Upper lobe of right lung (tissue), 1 donor: ENCODE measurements at regions not wholly inside any gene's neighbourhood (a gene's known extent, or its start where the extent isn't known, plus 50 kb on each side); places are given as distances from the start of the nearest gene placed in this dataset.
"Not testable (repeated sequence)": the region's sequence is repeated elsewhere in the genome, so short reads cannot be mapped to it uniquely, and the experiment has no call there.

Experiments used
- ATAC-seq: fragments of 200-7000 bp; cut with Tn5 transposase; one replicate; pipeline ENCODE4 v1.9.1; 2020; ENCODE audit warnings: mild to moderate bottlenecking, moderate library complexity
- DNase-seq: peaks from one replicate; pipeline ENCODE4 v3.0.0-alpha.2; 2020
- H3K27ac ChIP-seq: fragments of 200-600 bp; one replicate; pipeline ENCODE4 v1.8.0; 2022
- H3K27me3 ChIP-seq: fragments of 200-600 bp; one replicate; pipeline ENCODE4 v1.8.0; 2022; ENCODE audit warnings: mild to moderate bottlenecking
- H3K36me3 ChIP-seq: fragments of 200-600 bp; one replicate; pipeline ENCODE4 v1.8.0; 2022
- H3K4me1 ChIP-seq: fragments of 200-600 bp; one replicate; pipeline ENCODE4 v1.8.0; 2022
- H3K4me3 ChIP-seq: fragments of 200-600 bp; one replicate; pipeline ENCODE4 v1.8.0; 2022; ENCODE audit warnings: mild to moderate bottlenecking
- H3K9me3 ChIP-seq: fragments of 200-600 bp; one replicate; pipeline ENCODE4 v1.8.0; 2022
- intact Hi-C: fragments of 100-400 bp; cut with DNase I; formaldehyde crosslinking; loops from one replicate; pipeline ENCODE4 v1.11.0; 2022
- TF ChIP-seq, protein P1 (sequence below): fragments of 200-600 bp; IDR thresholded peaks from one replicate; pipeline ENCODE4 v1.8.0; 2022; ENCODE audit warnings: antibody characterized with exemption
- donor health status: DM: no; HTN: yes; CAD: no; lungs with severe emphysema.

DNA sequence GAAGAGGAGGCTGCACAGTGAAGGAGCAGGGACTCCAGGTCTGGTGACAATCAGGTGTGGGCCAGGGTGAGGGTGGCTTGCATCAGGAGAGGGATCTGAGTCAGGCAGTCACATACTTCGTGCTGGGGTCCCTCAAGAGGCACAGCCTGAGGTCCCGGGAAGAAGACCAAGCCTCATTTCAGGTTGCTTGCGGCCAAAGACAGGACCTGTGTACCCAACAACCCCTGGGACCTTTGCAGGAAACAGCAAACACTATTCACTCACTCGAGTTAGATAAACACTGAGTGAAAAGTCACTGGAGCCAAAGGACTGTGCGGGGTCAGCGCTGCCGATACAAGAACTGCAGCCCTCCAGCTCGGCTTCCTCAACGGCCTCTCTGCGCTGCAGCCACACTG, 104.4 kb downstream of the SINHCAF start:
- no peaks in the 10 kb centered on the region for H3K9me3 ChIP-seq
- ATAC-seq (no peak), DNase-seq (no peak)
- intact Hi-C loops = no loop called here
- H3K27me3 ChIP-seq = peaks cover 18% of the 10 kb centered on the region
- no peaks in the 10 kb centered on the region for H3K4me1 ChIP-seq
- TF ChIP-seq, protein P1, sequence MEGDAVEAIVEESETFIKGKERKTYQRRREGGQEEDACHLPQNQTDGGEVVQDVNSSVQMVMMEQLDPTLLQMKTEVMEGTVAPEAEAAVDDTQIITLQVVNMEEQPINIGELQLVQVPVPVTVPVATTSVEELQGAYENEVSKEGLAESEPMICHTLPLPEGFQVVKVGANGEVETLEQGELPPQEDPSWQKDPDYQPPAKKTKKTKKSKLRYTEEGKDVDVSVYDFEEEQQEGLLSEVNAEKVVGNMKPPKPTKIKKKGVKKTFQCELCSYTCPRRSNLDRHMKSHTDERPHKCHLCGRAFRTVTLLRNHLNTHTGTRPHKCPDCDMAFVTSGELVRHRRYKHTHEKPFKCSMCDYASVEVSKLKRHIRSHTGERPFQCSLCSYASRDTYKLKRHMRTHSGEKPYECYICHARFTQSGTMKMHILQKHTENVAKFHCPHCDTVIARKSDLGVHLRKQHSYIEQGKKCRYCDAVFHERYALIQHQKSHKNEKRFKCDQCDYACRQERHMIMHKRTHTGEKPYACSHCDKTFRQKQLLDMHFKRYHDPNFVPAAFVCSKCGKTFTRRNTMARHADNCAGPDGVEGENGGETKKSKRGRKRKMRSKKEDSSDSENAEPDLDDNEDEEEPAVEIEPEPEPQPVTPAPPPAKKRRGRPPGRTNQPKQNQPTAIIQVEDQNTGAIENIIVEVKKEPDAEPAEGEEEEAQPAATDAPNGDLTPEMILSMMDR = no peak
- no peaks in the 10 kb centered on the region for H3K36me3 ChIP-seq
- H3K27ac ChIP-seq = no peak overlapping the region
- no peak overlapping the region for H3K4me3 ChIP-seq

DNA sequence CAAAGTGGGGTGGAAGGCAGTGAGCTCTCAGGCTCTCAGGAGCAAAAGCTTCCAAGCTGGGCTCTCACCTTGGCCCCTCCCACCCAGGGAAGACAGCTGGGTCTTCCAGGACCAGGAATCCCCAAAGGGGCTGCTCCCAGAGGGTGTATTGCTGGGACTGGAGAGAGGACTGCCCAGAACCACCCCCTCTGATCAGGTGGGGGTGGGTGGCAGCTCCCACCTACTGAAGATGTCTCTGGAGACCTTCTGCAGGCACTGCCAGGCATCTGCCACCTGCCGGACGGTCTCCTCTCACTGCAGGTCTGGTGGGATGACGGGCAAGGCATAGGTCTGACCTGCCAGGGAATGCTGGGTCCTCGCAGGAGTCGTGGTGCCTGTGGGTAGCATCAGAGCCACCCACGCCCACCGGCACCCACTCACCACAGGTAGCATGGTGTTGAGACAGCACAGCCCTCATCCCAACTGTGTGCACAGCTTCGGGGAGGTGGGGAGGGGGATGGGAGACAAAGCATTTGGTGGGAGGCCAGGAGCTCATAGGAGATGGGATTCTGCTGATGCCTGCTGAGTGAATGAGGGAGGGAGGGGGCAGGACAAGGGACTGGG, 103.2 kb downstream of the SINHCAF start:
- TF ChIP-seq, protein P1 = no peak
- DNase-seq (peak; percentile 63), ATAC-seq (no peak)
- Histone ChIP-seq H3K36me3 (no peaks in the 10 kb centered on the region), H3K27ac (no peak overlapping the region), H3K9me3 (no peaks in the 10 kb centered on the region), H3K27me3 (peaks cover 16% of the 10 kb centered on the region), H3K4me1 (no peaks in the 10 kb centered on the region), H3K4me3 (no peak overlapping the region)
- intact Hi-C loops = no loop called here

DNA sequence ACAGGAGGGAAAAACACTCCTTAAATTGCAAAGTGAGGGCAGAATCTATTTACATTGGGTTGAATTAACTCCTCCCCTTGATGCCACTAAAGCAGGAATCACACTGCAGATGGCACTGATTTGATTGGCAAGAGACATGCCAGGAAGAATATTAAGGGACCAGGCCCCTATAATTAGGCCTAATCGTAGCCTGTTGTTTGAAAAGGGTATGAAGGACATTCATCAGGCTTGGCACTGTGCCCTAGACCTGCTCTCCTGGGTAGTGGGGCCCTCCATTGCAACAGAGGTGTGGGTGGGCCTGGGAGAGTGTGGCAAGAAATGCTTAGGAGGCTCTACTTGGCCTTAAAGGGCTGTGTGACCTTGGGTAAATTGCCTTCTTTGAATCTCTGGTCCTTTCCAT, 102.3 kb downstream of the SINHCAF start:
- H3K9me3 ChIP-seq, H3K36me3 ChIP-seq, H3K4me1 ChIP-seq, intact Hi-C loops, H3K27me3 ChIP-seq, H3K4me3 ChIP-seq, ATAC-seq, H3K27ac ChIP-seq, DNase-seq: not testable (repeated sequence)

DNA sequence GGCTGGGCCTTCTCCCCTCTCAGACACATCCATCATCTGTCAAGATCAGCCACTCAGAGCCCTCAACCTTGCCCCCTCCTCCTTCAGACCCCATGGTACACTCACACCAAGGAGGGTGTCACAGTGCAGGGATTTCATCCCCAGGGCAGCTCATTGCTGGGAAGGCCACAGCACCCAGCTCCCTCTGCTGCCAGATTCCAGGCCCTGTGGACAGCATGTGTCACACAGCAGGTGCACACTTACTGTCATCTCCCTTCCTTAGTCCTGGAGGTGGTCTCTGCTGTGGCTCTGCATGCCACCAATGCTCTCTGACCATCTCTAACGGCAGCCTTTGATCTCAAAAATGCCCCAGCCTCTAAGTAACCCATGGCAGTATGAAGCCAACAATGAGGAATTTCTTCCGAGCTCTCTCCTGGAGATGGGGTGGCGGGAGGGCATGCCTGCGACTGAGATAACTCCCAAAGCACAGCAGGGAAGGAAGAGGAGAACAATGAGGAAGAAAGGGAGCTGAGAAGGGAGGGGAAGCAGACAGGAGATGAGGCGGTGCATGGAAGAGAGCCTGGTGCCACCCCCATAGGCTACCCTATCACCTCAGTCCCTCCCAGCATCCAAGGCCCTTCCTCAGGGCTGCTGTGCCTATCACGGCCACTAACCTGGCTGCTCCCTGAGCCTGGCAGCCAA, 101.0 kb downstream of the SINHCAF start:
- TF ChIP-seq, protein P1 = no peak
- Histone ChIP-seq H3K27me3 (peaks cover 9% of the 10 kb centered on the region), H3K9me3 (no peaks in the 10 kb centered on the region), H3K36me3 (no peaks in the 10 kb centered on the region), H3K4me1 (no peaks in the 10 kb centered on the region), H3K27ac (no peak overlapping the region), H3K4me3 (no peak overlapping the region)
- intact Hi-C loops = no loop called here
- DNase-seq (no peak), ATAC-seq (no peak)

DNA sequence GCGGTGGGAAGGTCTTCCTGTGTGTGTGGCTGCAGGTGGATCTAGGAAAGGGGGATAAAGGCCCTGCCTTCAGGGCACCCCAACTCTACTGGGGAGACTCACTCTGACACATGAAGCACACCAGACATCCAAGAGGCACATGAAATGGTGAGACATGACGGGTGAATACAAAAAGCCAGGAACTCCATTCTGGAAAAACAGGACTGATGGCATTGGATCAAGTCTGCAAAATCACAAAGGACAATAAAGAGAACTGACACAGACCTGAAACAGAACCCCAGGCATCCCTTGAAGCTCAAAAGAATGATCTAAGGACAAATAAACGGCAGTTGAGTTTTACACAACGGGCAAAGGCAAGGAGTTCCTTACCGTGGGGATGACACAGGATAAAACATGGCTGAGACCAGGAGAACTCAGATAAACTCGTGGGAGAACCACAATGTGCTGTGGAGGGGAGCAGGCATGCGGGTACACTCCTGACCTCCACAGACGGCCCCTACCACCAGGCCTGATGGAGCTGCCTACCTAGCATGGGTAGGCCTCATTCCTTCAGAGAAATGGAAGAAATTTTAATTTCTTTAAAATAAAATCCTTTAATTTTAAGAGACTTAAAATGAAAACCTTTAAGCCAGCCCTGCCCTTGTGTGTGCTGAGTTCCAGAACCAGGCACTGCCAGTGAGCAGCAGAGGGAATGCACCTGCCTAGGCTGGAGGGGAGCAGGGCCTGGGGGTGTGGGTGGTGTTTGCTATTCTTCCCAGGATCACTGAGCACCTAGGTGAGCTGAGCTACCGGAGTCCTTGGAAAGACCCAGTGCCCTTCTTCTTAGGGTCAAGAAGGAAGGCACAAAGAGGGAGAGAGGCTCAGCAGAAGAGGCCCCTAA, 100.1 kb downstream of the SINHCAF start:
- H3K36me3 ChIP-seq = no peaks in the 10 kb centered on the region
- DNase-seq (no peak), ATAC-seq (no peak)
- TF ChIP-seq, protein P1 = no peak
- H3K9me3 ChIP-seq = no peaks in the 10 kb centered on the region
- H3K4me3 ChIP-seq = no peak overlapping the region
- no peaks in the 10 kb centered on the region for H3K4me1 ChIP-seq
- intact Hi-C loops = no loop called here
- peaks cover 8% of the 10 kb centered on the region for H3K27me3 ChIP-seq
- no peak overlapping the region for H3K27ac ChIP-seq

DNA sequence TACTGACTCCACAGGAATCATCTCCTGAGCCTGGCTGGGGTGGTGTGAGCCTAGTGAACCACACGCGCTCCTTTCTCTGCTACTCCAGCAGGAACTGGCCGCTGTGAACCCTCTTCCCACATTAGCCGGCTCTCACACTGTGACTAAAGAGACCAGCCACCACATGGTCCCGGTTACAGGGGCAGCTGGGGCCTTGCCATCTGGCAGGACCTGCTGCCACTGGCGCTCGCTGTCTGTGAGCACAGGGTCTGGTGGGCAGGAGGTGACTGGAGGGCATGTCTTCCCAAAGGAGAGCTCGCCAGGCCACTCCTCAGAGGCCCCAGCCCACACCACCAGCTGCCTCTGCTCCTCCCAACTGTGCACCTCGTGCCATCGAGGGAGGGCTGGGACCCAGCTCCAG, 99.3 kb downstream of the SINHCAF start:
- intact Hi-C loops = no loop called here
- no peaks in the 10 kb centered on the region for H3K9me3 ChIP-seq
- no peaks in the 10 kb centered on the region for H3K4me1 ChIP-seq
- ATAC-seq (no peak), DNase-seq (no peak)
- H3K4me3 ChIP-seq = no peak overlapping the region
- H3K27ac ChIP-seq = no peak overlapping the region
- TF ChIP-seq, protein P1 = no peak
- H3K27me3 ChIP-seq = peaks cover 7% of the 10 kb centered on the region
- no peaks in the 10 kb centered on the region for H3K36me3 ChIP-seq
